Epithelial cell of proximal tubule (primary cell): ENCODE measurements at regions not wholly inside any gene's neighbourhood (a gene's known extent, or its start where the extent isn't known, plus 50 kb on each side); places are given as distances from the start of the nearest gene placed in this dataset.

Experiments
- DNase-seq: peaks from one replicate; pipeline ENCODE4 v3.0.0-alpha.2; 2011; ENCODE audit warnings: low read depth
- H3K4me3 ChIP-seq: 2 replicates; pipeline ENCODE4 v1.5.1; 2011; ENCODE audit warnings: low read depth, mild to moderate bottlenecking, low read length
- CTCF ChIP-seq: conservative IDR thresholded peaks from 2 replicates; pipeline ENCODE4 v1.5.1; 2012; ENCODE audit warnings: low read depth, mild to moderate bottlenecking, low read length

GRCh38 chr13:73850104-73850873 lies 283.9 kb downstream of the KLF12 start:
- no peak overlapping the region for H3K4me3 ChIP-seq
- no peak for DNase-seq
- TF ChIP-seq CTCF: no peak

GRCh38 chr13:73849292-73849691 lies 284.9 kb downstream of the KLF12 start:
- DNase-seq: peak; percentile 18
- TF ChIP-seq CTCF: peak; percentile 75
- H3K4me3 ChIP-seq: no peak overlapping the region

GRCh38 chr13:73844986-73845385 lies 289.2 kb downstream of the KLF12 start:
- no peak overlapping the region for H3K4me3 ChIP-seq
- no peak for TF ChIP-seq CTCF
- DNase-seq: no peak

GRCh38 chr13:73842626-73843025 lies 291.6 kb downstream of the KLF12 start:
- no peak for DNase-seq
- no peak for TF ChIP-seq CTCF
- H3K4me3 ChIP-seq: no peak overlapping the region

GRCh38 chr13:73842184-73842583 lies 292.0 kb downstream of the KLF12 start:
- no peak for TF ChIP-seq CTCF
- H3K4me3 ChIP-seq: no peak overlapping the region
- DNase-seq: no peak

- TF ChIP-seq CTCF: no peak
- DNase-seq: no peak
- H3K4me3 ChIP-seq: no peak overlapping the region
Observed at GRCh38 chr13:73837147-73837546, 297.1 kb downstream of the KLF12 start.

- TF ChIP-seq CTCF: peak; percentile 60
- no peak overlapping the region for H3K4me3 ChIP-seq
- peak; percentile 16 for DNase-seq
Observed at GRCh38 chr13:73835138-73835721, 299.0 kb downstream of the KLF12 start.
